ENCODE measurements at regions not wholly inside any gene's neighbourhood (a gene's known extent, or its start where the extent isn't known, plus 50 kb on each side); places are given as distances from the start of the nearest gene placed in this dataset.
A peak's percentile ranks its signal among the peaks of the same experiment; 100 is the strongest.
"Not testable (repeated sequence)": the region's sequence is repeated elsewhere in the genome, so short reads cannot be mapped to it uniquely, and the experiment has no call there.

DNA sequence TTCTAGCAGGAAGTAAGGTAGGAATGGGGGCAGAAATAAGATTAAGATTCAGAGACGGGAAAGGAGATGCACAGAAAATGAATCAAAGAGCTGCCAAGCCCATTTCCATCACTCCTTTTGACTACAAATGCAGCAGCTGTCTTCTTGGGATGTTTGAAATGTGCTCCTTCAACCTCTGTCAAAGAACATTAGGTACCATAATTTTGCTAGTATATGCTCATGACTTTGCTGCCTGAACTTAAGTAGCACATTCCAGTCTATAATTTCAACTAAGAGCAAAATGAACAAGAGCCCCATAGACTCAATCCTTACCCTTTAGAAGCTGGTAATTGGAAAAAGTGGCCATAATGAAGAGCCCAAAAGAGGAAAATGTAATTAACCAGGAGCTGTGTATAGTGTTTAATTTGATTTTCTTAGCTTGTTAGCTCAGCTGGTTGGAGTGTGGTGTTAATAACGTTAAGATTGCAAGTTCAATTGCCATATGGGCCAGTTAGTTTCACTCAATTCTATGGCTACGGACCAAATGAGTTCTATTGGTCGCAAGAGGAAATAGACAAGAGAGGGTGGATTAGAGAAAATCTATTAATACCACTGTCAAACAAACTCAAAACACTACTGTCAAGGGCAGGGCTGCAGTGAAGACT lies 349.9 kb downstream of the ZBBX start:
- Histone ChIP-seq H3K36me3 (ENCODE audit: control insufficient read depth, insufficient read depth, low read length) (no peaks in the 10 kb centered on the region), H3K4me3 (ENCODE audit: low read depth, low read length) (no peak overlapping the region), H3K4me1 (ENCODE audit: control insufficient read depth, insufficient read depth, low read length) (no peaks in the 10 kb centered on the region), H3K9me3 (ENCODE audit: control insufficient read depth, insufficient read depth, low read length) (no peaks in the 10 kb centered on the region), H3K27me3 (ENCODE audit: control insufficient read depth, insufficient read depth, low read length) (no peaks in the 10 kb centered on the region), H3K27ac (ENCODE audit: low read depth, low read length) (no peak overlapping the region)
- DNase-seq (ENCODE audit: low read depth in 4 of 6, low spot score in 6 of 6), result peak in 2 of 6 donors; percentile 28 to 56
- WGBS (ENCODE audit: insufficient coverage), result 40% methylated on average over 1 of the region's 4 CpGs

- H3K27ac ChIP-seq (ENCODE audit: low read depth, low read length); H3K27me3 ChIP-seq (ENCODE audit: control insufficient read depth, insufficient read depth, low read length); H3K4me3 ChIP-seq (ENCODE audit: low read depth, low read length); H3K9me3 ChIP-seq (ENCODE audit: control insufficient read depth, insufficient read depth, low read length); H3K4me1 ChIP-seq (ENCODE audit: control insufficient read depth, insufficient read depth, low read length); DNase-seq (ENCODE audit: low read depth in 4 of 6, low spot score in 6 of 6); H3K36me3 ChIP-seq (ENCODE audit: control insufficient read depth, insufficient read depth, low read length): not testable (repeated sequence)
- no CpG with 5 or more reads among the region's 2 CpGs for WGBS (ENCODE audit: insufficient coverage)
Observed at GRCh38 chr3:167019503-167019902, 360.6 kb downstream of the ZBBX start.

GRCh38 chr3:167018591-167019111 lies 361.4 kb downstream of the ZBBX start:
- H3K27me3 ChIP-seq (ENCODE audit: control insufficient read depth, insufficient read depth, low read length); H3K4me3 ChIP-seq (ENCODE audit: low read depth, low read length); H3K9me3 ChIP-seq (ENCODE audit: control insufficient read depth, insufficient read depth, low read length); H3K4me1 ChIP-seq (ENCODE audit: control insufficient read depth, insufficient read depth, low read length); H3K36me3 ChIP-seq (ENCODE audit: control insufficient read depth, insufficient read depth, low read length); H3K27ac ChIP-seq (ENCODE audit: low read depth, low read length); DNase-seq (ENCODE audit: low read depth in 4 of 6, low spot score in 6 of 6): not testable (repeated sequence)
- 94% methylated on average over 28 of the region's 34 CpGs for WGBS (ENCODE audit: insufficient coverage)

- no CpG with 5 or more reads among the region's 1 CpG for WGBS (ENCODE audit: insufficient coverage)
- no peak overlapping the region for H3K27ac ChIP-seq (ENCODE audit: low read depth, low read length)
- H3K36me3 ChIP-seq (ENCODE audit: control insufficient read depth, insufficient read depth, low read length), result no peaks in the 10 kb centered on the region
Observed at GRCh38 chr3:167012691-167013090, 367.4 kb downstream of the ZBBX start.

GRCh38 chr3:167008791-167009190 lies 371.3 kb downstream of the ZBBX start:
- no peak overlapping the region for H3K4me3 ChIP-seq (ENCODE audit: low read depth, low read length)
- H3K27me3 ChIP-seq (ENCODE audit: control insufficient read depth, insufficient read depth, low read length), result no peaks in the 10 kb centered on the region
- no peaks in the 10 kb centered on the region for H3K9me3 ChIP-seq (ENCODE audit: control insufficient read depth, insufficient read depth, low read length)
- no peaks in the 10 kb centered on the region for H3K4me1 ChIP-seq (ENCODE audit: control insufficient read depth, insufficient read depth, low read length)
- no peak overlapping the region for H3K27ac ChIP-seq (ENCODE audit: low read depth, low read length)
- no peaks in the 10 kb centered on the region for H3K36me3 ChIP-seq (ENCODE audit: control insufficient read depth, insufficient read depth, low read length)
- peak in 1 of 6 donors; percentile 76 for DNase-seq (ENCODE audit: low read depth in 4 of 6, low spot score in 6 of 6)

More at GRCh38 chr3:167012691-167013090, 367.4 kb downstream of the ZBBX start:
- no peak for DNase-seq (ENCODE audit: low read depth in 4 of 6, low spot score in 6 of 6)
- H3K27me3 ChIP-seq (ENCODE audit: control insufficient read depth, insufficient read depth, low read length), result no peaks in the 10 kb centered on the region
- H3K4me3 ChIP-seq (ENCODE audit: low read depth, low read length), result no peak overlapping the region
- H3K4me1 ChIP-seq (ENCODE audit: control insufficient read depth, insufficient read depth, low read length), result no peaks in the 10 kb centered on the region
- H3K9me3 ChIP-seq (ENCODE audit: control insufficient read depth, insufficient read depth, low read length), result no peaks in the 10 kb centered on the region

GRCh38 chr3:167001374-167001773 lies 378.7 kb downstream of the ZBBX start:
- H3K4me3 ChIP-seq (ENCODE audit: low read depth, low read length), result no peak overlapping the region
- DNase-seq (ENCODE audit: low read depth in 4 of 6, low spot score in 6 of 6), result no peak
- no peaks in the 10 kb centered on the region for H3K36me3 ChIP-seq (ENCODE audit: control insufficient read depth, insufficient read depth, low read length)
- no peaks in the 10 kb centered on the region for H3K4me1 ChIP-seq (ENCODE audit: control insufficient read depth, insufficient read depth, low read length)
- H3K27ac ChIP-seq (ENCODE audit: low read depth, low read length), result no peak overlapping the region
- WGBS (ENCODE audit: insufficient coverage), result 94% methylated on average over 2 of the region's 4 CpGs
- peaks cover 2% of the 10 kb centered on the region for H3K9me3 ChIP-seq (ENCODE audit: control insufficient read depth, insufficient read depth, low read length)
- H3K27me3 ChIP-seq (ENCODE audit: control insufficient read depth, insufficient read depth, low read length), result no peaks in the 10 kb centered on the region

DNA sequence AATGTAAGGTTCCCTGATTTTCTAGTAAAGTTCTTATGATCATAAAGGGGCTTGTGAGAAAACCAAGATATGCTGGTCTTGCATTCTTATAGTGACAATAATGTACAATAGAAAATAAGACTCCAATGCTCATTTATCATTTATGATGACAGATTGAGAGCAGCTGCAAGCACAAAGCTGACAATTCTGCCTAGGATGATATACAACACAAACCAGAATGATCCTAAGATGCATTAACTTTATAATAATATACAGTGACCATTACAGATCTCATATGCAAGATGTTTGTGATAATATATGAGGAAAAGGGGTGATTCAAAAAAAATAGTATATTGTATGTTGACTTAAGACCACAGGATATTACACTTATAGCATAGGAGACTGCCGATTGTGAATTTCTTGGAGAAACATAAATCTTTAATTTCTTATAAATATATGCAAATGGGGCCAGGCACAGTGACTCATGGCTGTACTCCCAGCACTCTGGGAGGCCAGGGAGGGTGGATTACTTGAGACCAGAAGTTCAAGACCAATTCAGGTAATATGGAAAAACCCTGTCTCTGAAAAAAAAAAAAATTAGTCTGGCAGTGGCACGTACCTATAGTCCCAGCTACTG lies 387.0 kb downstream of the ZBBX start:
- Histone ChIP-seq H3K9me3 (ENCODE audit: control insufficient read depth, insufficient read depth, low read length) (no peaks in the 10 kb centered on the region), H3K27me3 (ENCODE audit: control insufficient read depth, insufficient read depth, low read length) (no peaks in the 10 kb centered on the region), H3K27ac (ENCODE audit: low read depth, low read length) (no peak overlapping the region), H3K4me1 (ENCODE audit: control insufficient read depth, insufficient read depth, low read length) (no peaks in the 10 kb centered on the region), H3K4me3 (ENCODE audit: low read depth, low read length) (no peak overlapping the region), H3K36me3 (ENCODE audit: control insufficient read depth, insufficient read depth, low read length) (no peaks in the 10 kb centered on the region)
- DNase-seq (ENCODE audit: low read depth in 4 of 6, low spot score in 6 of 6), result peak in 1 of 6 donors; percentile 12
- 75% methylated on average over 1 of the region's 2 CpGs for WGBS (ENCODE audit: insufficient coverage)

GRCh38 chr3:166986000-166986399 lies 394.1 kb downstream of the ZBBX start:
- H3K4me1 ChIP-seq (ENCODE audit: control insufficient read depth, insufficient read depth, low read length), result no peaks in the 10 kb centered on the region
- no peak for DNase-seq (ENCODE audit: low read depth in 4 of 6, low spot score in 6 of 6)
- H3K27ac ChIP-seq (ENCODE audit: low read depth, low read length), result no peak overlapping the region
- no peaks in the 10 kb centered on the region for H3K36me3 ChIP-seq (ENCODE audit: control insufficient read depth, insufficient read depth, low read length)
- H3K9me3 ChIP-seq (ENCODE audit: control insufficient read depth, insufficient read depth, low read length), result no peaks in the 10 kb centered on the region
- H3K4me3 ChIP-seq (ENCODE audit: low read depth, low read length), result no peak overlapping the region
- H3K27me3 ChIP-seq (ENCODE audit: control insufficient read depth, insufficient read depth, low read length), result no peaks in the 10 kb centered on the region

GRCh38 chr3:166975796-166976195 lies 404.3 kb downstream of the ZBBX start:
- not testable (repeated sequence) for H3K4me1 ChIP-seq (ENCODE audit: control insufficient read depth, insufficient read depth, low read length); H3K27me3 ChIP-seq (ENCODE audit: control insufficient read depth, insufficient read depth, low read length); H3K9me3 ChIP-seq (ENCODE audit: control insufficient read depth, insufficient read depth, low read length); H3K4me3 ChIP-seq (ENCODE audit: low read depth, low read length); H3K36me3 ChIP-seq (ENCODE audit: control insufficient read depth, insufficient read depth, low read length); H3K27ac ChIP-seq (ENCODE audit: low read depth, low read length); DNase-seq (ENCODE audit: low read depth in 4 of 6, low spot score in 6 of 6)
- 97% methylated on average over 30 of the region's 36 CpGs for WGBS (ENCODE audit: insufficient coverage)

DNA sequence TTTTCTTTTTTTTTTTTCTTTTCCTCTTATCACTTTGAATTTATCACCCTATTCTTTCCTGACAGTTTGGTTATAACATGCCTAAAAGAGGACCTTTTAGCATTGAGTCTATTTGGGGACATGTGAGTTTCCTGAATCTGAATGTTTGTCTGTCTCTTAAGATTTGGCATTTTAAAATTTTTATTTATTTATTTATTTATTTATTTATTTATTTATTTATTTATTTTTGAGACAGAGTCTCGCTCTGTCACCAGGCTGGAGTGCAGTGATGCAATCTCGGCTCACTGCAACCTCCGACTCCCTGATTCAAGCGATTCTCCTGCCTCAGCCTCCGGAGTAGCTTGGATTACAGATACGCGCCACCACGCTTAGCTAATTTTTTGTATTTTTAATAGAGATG lies 412.4 kb downstream of the ZBBX start:
- not testable (repeated sequence) for H3K36me3 ChIP-seq (ENCODE audit: control insufficient read depth, insufficient read depth, low read length); H3K9me3 ChIP-seq (ENCODE audit: control insufficient read depth, insufficient read depth, low read length)
- 94% methylated on average over 7 of the region's 8 CpGs for WGBS (ENCODE audit: insufficient coverage)

More for the DNA sequence above, 412.4 kb downstream of the ZBBX start:
- not testable (repeated sequence) for DNase-seq (ENCODE audit: low read depth in 4 of 6, low spot score in 6 of 6); H3K27me3 ChIP-seq (ENCODE audit: control insufficient read depth, insufficient read depth, low read length); H3K27ac ChIP-seq (ENCODE audit: low read depth, low read length); H3K4me3 ChIP-seq (ENCODE audit: low read depth, low read length); H3K4me1 ChIP-seq (ENCODE audit: control insufficient read depth, insufficient read depth, low read length)
